HG03064 (cell line): ENCODE measurements at regions not wholly inside any gene's neighbourhood (a gene's known extent, or its start where the extent isn't known, plus 50 kb on each side); places are given as distances from the start of the nearest gene placed in this dataset.
A peak's percentile ranks its signal among the peaks of the same experiment; 100 is the strongest.
"Not testable (repeated sequence)": the region's sequence is repeated elsewhere in the genome, so short reads cannot be mapped to it uniquely, and the experiment has no call there.

ENCODE experiments used
- ATAC-seq: cut with Tn5 transposase; IDR thresholded peaks from one replicate; pipeline ENCODE4 v1.9.1; 2021; ENCODE audit warnings: low read depth; ENCODE audit not compliant: unreplicated experiment

DNA sequence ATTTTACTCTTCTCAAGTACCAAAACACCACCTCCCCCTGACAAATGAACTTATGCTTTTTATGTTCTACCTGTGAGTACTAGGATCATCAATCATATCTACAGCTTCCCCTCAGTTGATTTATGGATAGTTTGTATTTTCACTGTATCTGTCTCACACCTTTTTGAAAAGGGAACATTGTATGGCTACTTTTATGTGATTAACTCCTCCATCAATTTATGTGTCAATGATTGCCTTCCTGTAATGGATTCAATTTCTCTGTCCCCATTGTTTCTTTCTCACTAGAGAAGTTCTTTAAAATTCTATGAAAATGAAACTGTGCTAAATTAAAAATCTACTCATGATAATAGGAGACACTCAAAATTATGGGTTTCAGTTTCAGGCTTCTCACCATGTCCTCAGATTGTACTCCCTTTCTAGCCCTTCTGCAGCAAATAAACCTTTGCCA is 935.0 kb downstream of the TRIB2 start:
- peak; percentile 53 for ATAC-seq

DNA sequence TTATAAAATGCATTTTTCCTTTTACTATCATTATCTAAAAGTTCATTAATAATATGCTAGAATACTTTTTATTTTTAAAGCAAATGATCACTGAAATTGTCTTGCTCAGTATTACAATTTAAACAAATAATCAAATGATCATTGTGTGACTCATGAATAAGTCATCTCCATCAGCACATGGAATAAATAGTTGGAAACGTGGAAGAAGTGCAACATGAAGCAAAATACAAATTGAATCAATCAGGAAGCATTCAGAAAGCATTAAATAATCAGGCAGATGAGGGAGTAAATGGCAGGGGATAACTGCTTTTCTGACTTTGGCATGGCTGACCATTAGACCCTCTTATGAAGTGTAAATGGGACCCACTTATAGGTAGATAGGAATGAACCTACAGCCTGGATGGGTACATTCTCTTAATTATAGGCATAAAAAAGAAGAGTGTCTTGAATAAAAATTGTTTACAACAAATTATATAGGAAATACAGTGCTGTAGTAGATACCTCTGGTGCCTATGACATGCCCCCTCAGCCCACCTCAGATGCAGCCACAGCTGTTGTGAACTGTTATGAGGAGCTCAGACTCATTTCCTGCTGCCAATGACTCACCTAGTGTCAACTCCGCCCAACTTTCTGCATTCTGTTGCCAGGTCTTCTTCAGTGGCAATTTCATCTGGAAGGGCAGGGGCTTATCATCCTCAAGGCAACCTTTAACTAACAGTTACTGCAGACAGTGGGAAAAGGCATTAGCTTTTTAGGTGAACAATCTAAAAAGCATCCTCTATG is 936.0 kb downstream of the TRIB2 start:
- ATAC-seq: no peak

DNA sequence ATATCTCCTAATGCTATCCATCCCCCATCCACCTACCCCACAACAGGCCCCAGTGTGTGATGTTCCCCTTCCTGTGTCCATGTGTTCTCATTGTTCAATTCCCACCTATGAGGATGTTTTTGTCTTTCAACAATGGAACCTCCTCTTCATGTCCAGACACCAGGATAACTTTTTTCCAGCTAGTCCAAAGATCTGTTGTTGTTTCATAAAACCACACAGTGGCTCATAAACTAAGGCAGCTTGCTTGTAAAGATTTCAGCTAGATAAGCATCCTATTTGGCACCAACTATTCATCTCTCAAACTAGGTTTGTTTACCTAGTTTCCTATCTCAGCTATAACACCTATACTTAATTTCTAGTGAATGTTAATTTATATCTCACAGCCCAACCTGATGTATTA is 937.7 kb downstream of the TRIB2 start:
- ATAC-seq: no peak

DNA sequence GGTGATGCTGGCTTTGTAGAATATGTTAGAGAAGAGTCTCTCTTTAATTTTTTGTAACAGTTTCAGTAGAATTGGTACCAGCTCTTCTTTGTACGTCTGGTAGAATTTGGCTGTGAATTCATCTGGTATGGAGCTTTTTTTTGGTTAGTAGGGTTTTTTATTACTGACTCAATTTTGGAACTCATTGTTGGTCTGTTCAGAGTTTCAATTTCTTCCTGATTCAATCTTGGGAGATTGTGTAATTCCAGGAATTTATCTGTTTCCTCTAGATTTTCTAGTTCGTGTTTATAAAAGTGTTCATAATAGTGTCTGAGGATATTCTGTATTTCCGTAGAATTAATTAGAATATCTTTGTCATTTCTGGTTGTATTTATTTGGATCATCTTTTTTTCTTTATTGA is 943.5 kb downstream of the TRIB2 start:
- no peak for ATAC-seq

DNA sequence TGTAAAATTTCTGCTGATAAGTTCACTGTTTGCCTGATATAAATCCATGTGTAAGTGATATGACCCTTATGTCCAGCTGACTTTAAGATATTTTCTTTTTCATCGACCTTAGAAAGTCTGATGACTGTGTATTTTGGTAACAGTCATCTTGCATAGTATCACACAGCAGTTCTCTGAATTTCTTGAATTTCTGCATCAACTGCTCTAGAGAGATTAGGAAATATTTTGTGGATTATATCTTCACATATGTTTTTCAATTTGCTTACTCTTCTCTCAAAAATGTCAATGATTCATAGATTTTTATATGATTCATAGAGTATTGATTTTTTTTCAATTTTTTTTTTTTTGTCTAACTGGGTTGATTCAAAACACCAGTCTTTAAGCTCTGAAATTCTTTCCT is 945.3 kb downstream of the TRIB2 start:
- ATAC-seq: no peak

DNA sequence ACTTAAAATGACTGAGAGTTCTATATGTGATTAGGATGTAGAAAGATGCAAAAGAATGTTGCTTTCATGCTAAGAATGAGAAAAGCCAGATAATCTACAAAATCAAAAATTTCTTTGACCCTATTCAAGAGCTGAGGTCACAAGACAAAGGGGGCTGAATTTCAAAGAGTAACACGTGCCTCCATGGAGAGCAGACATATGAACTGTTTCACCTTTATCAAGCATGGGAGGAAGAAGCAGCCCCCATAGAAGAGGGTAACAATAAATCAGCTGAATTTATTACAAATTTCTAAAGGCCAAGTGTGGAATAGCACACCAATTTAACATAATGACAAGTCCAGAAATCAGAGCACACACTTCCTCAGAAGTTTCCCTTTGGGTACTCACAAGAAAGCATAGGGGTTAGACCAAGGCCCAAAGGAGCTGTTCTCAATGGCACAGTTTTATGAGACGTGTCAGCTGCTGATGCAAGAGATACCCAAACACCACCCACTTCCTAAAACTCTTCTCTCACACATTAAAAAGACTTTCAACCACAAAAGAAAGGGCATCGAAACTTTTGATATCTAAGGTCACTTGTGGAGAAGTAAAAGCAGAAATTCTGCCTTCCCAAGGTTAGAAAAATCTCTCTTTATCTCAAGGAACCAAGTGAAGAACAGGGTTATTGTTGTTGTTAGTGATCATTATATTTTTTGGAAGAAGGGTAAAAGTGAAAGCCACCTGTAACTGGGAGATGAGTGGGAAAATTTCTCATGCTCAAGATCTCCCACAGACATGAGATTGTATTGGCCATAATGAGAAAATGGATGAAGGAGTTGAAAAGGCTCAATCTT is 950.1 kb downstream of the TRIB2 start:
- peak; percentile 80 for ATAC-seq

DNA sequence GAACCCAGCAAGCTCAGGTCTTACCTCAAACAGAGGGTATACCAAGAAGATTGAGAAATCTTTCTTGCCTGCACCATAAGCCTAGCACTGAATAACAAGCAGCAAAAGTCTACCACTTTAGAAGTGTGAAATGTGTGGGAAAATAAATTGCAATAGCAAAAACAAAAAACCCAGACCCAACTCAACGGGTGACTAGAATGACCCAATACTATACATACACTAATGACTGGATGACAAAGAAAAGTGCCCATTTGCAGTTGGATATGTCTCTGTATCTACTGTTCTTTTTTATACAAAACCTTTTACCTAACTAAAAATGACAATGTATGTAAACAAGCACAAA is 950.6 kb downstream of the TRIB2 start:
- no peak for ATAC-seq

DNA sequence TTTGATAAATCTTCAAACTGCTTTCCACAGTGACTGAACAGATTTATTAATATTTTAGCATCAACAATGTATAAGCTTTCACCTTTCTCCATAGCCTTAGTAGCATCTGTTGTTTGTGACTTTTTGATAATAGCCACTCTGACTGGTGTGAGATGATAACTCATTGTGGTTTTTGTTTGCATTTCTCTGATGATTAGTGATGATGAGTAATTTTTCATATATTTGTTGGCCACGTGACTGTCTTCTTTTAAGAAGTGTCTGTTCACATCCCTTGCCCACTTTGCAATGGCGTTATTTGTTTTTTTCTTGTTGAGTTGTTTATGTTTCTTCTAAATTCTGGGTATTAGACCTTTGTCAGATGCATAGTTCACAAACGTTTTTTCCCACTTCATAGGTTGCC is 952.9 kb downstream of the TRIB2 start:
- no peak for ATAC-seq

DNA sequence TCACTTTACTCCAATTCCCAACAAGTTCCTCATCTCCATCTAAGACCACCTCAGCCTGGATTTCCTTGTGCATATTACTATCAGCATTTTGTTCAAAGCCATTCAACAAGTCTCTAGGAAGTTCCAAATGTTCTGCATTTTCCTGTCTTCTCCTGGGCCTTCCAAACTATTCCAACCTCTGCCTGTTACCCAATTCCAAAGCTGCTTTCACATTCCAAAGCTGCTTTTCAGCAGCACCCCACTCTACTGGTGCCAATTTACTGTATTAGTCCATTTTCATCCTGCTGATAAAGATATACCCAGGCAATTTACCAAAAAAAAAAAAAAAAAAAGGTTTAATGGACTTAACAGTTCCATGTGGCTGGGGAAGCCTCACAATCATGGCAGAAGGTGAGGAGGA is 957.1 kb downstream of the TRIB2 start:
- ATAC-seq: not testable (repeated sequence)

DNA sequence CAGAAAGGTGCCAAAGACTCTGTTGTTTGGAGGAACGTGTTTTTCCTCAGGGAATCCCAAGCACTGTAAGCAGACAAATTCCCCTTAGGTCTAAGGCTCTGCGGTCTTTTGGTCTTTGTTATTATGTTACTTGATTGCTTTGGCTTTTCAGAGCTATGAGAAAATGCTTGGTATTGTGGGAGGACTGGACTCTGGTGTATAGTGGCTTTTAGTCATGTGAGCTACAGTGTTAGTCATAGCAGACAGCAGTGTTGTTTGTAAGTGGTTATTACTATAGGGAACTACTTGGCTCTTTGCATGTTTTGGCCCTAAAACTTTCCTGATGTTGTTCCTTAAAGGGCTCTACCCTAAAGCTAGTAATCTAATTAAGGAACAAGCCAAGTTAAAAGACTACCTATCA is 956.2 kb upstream of the LRATD1 start:
- no peak for ATAC-seq

DNA sequence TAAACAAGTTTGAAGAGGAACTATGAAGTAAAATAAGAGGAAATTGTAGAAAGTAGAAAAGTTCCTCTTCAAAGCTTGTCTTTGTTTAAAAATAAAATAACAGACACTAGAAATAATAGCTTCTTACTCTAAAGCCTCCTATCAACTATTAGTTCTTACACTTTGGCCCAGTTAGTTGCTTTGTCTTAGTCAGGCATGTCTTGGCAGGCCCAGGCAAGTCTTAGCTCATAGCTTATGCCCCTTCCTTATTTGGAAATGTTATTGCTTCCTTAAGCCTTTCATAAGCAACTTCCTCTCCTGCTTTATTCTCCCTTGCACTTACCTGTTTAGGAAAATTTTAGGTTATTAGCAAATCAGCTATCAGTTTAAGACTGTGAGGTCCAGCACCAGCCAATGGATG is 950.6 kb upstream of the LRATD1 start:
- no peak for ATAC-seq

DNA sequence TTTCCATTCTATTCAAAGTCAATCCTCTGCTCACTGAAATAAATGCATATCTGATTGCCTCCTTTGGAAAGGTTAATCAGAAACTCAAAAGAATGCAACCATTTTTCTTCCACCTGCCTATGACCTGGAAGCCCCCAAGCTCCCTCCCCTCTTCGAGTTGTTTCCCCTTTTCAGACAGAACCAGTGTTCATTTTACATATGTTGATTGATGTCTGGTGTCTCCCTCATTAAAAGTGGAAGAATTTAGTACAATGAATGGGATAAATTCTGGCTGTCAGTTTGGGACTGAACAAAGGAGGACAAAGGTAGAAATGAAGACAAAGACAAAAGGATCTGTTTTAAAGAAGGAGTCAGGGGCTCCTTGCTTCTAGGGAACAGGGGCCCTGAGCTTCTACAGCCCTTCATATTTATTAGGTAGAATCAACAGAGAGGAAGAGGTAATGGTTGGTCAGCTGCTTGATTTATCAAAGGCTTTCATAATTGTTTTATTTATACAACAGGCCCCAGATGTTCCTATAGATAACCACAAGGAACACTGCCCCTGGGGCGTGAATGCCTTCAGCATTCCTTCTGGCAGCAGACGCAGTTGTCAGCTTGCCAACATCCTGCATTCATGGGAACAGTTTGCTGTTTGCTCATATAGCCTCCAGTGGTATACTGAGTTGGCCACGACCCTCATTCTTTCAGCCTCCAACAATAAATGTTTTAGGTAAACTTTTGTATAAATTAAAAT is 949.8 kb upstream of the LRATD1 start:
- no peak for ATAC-seq

DNA sequence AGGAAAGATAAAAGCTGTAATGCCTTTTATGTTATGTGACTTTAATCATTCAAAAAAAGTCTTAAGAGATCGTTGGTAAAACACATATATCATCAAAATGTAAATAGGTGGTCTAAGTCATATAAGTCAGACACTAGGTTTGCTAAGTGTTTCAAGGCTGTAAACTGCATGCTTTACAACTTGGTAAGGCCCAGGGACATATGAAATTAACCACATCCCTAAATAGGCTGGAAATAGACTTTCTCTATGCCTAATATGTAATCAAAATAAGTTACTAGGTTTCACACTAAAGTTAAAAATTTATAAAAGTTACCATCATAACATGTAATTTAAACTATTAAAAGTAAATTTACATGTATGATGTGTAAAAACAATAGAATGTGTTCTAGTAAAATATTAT is 946.3 kb upstream of the LRATD1 start:
- no peak for ATAC-seq

DNA sequence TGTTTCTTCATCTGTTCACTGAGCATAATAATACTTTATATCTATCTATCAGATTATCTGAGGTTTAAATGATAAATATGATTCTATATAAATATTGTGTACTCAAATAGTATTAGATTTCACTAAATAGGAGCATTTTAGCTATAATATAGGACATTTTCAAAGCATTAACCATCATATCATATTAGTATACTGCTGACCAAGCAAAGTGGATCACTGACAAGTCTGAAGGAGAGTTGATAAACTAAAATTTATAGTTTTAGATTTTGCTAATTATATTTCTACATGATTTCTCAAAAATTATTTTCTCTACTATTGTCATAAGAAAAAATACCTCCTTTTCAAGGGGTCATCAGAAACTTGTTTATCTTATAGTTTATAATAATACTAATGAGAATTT is 937.8 kb upstream of the LRATD1 start:
- ATAC-seq: no peak

DNA sequence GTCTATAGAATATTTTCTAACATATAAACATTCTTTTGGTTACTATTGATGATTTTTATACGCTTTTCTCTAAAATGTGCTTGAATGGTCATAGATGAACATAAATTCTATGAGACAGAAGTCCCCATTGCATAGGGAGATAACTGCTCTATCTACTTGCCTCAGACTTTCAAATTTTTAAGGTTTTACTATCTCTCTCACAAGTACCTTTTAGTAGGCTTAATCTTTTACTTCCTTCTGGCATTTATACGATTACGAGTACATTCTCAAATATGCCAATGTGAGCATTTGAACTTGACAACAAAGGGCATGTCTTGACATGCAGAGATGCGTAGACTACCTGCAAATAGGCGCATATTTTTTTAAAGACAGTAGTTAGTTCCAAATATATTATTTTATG is 935.9 kb upstream of the LRATD1 start:
- ATAC-seq: no peak

DNA sequence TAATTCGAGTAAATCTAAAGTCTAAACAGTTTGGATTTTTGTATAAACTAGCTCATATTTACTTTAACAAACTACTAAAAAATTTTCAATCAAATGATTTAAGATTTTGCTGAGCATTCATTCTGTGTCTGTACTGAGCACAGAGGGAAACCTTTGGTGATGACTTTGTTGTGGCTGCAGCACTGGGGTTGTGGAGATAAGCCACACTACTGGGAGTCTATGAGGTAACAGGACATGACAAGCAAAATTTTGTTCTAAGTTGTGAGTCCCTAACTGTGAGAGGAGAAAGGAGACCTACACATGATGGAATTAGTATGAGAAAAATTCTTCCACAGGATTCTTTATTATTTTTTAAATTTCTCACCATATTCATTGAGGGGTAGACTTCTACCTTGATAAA is 933.7 kb upstream of the LRATD1 start:
- no peak for ATAC-seq

DNA sequence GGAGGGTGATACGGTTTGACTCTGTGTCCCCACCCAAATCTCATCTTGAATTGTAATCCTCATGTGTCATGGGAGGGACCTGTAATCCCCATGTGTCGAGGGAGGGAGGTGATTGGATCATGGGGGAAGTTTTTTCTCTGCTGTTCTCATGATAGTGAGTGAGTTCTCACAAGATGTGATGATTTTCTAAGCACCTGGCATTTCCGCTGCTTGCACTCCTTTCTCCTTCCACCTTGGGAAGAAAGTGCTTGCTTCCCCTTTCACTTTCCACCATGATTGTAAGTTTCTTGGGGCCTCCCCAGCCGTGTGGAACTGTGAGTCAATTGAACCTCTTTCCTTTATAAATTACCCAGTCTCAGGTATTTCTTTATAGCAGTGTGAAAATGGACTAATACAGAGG is 932.6 kb upstream of the LRATD1 start:
- not testable (repeated sequence) for ATAC-seq

DNA sequence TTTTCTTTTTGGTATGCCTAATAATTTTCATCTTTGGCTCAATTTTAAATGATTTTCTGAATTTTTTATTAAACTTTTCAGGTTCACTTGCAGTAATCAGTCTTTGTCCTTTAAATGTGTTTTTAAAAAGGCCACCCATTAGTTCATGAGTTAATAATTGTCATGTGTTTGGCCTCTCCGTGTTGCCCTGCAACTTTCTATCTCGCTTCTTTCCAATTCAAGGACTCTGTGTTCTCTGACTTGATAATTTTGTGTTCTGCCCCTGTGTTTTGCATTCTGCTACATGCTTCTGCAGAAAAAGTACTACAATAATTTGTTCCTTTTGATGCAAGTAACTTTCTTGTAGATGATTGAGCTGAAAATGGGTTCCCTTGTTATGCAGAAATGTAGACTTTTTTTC is 921.4 kb upstream of the LRATD1 start:
- ATAC-seq: no peak

DNA sequence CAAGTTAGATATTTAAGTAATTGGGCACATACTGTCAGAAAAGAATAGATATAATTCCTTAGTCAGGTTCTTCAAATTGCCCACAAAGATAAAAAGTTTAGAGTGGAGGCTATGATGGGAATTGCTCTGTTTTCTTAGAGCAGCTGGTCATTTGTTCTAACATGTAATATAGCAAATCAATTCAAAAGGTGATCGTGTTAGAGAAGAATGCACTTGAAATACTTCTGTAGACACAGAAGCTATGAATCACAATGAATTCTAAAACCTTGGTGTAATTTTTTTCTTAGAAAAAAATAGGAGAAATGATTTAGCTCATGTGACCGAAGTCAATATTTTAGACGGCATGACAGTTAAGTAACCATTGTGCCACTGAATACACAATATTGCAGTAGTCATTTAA is 918.1 kb upstream of the LRATD1 start:
- ATAC-seq: no peak

DNA sequence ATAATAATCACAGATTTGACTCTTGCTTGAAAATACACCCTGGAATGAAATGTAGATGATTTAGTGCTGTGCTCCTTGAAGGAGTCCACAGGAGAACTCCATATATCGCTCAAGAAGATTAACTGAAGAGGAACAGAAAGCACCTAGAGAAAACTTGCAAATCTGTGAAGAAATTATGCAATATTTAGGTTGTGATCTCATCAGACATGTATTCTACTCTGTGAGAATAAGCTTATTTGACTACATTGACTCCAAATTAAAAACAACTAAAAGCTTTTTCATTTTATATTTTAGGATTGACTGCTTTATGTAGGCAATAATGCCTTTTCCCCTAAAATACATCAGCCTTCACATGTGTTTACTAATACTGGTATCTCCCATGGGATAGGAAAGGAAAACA is 906.6 kb upstream of the LRATD1 start:
- no peak for ATAC-seq

DNA sequence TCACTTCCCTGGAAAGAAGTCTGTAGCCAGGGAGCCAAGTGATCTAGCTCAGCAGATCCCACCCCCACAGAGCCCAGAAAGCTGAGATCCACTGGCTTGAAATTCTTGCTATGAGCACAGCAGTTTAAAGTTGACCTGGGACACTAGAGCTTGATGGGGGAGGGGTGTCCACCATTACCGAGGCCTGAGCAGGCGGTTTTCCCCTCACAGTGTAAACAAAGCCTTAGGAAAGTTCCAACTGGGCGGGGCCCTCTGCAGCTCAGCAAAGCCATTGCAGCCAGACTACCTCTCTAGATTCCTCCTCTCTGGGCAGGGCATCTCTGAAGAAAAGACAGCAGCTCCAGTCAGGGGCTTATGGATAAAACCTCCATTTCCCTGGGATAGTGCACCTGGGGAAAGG is 887.2 kb upstream of the LRATD1 start:
- no peak for ATAC-seq
